Keratinocyte (primary cell): ENCODE measurements at regions not wholly inside any gene's neighbourhood (a gene's known extent, or its start where the extent isn't known, plus 50 kb on each side); places are given as distances from the start of the nearest gene placed in this dataset.

Experiments
- CTCF ChIP-seq, 3 experiments: IDR thresholded peaks in 1 of 3; conservative IDR thresholded peaks in 1 of 3; optimal IDR thresholded peaks in 1 of 3; 2 replicates in 2 of 3; 3 replicates in 1 of 3; pipeline versions ENCODE3 to v1.5.1; 2011; ENCODE audit warnings: low read length in 3 of 3, mild to moderate bottlenecking in 3 of 3, moderate library complexity in 2 of 3, control low read depth in 1 of 3, inconsistent platforms in 1 of 3; ENCODE audit not compliant: insufficient read depth in 2 of 3; ENCODE audit errors: extremely low read depth in 1 of 3
- EZH2 ChIP-seq: IDR thresholded peaks from one replicate; pipeline ENCODE4 v1.6.1; 2012; ENCODE audit warnings: inconsistent platforms, mild to moderate bottlenecking, low read length, moderate library complexity

GRCh38 chr7:17617857-17618651, 319.6 kb downstream of the AHR start:
- no peak for TF ChIP-seq CTCF (optimal IDR thresholded peaks at IDR 0.05 in 1 of 3, IDR thresholded peaks at IDR 0.05 in 1 of 3, conservative IDR thresholded peaks at IDR 0.05 in 1 of 3; ENCODE audit: extremely low read depth in 1 of 3, insufficient read depth in 2 of 3, low read length in 3 of 3)
- TF ChIP-seq EZH2, result no peak
